Iris pigment epithelial cell (primary cell): ENCODE measurements at regions not wholly inside any gene's neighbourhood (a gene's known extent, or its start where the extent isn't known, plus 50 kb on each side); places are given as distances from the start of the nearest gene placed in this dataset.
A peak's percentile ranks its signal among the peaks of the same experiment; 100 is the strongest.

Source experiments
- DNase-seq: peaks from one replicate; pipeline ENCODE4 v3.0.0-alpha.2; 2011; ENCODE audit warnings: low read depth

- DNase-seq, result no peak
These were observed 98.6 kb downstream of the FHDC1 start for GRCh38 chr4:153034681-153035080.

- no peak for DNase-seq
These were observed 100.9 kb downstream of the FHDC1 start for GRCh38 chr4:153036931-153037482.

GRCh38 chr4:153038623-153039311, 102.6 kb downstream of the FHDC1 start:
- DNase-seq, result no peak

GRCh38 chr4:153039542-153040185, 103.5 kb downstream of the FHDC1 start:
- DNase-seq, result no peak

- no peak for DNase-seq
These were observed 104.6 kb downstream of the FHDC1 start for GRCh38 chr4:153040677-153041076.

GRCh38 chr4:153044036-153044435, 107.9 kb downstream of the FHDC1 start:
- DNase-seq, result no peak

- no peak for DNase-seq
These were observed 109.2 kb downstream of the FHDC1 start for GRCh38 chr4:153045111-153045982.

- no peak for DNase-seq
These were observed 122.5 kb downstream of the FHDC1 start for GRCh38 chr4:153058671-153059060.

GRCh38 chr4:153060196-153060595, 124.1 kb downstream of the FHDC1 start:
- DNase-seq, result no peak

- no peak for DNase-seq
These were observed 125.8 kb downstream of the FHDC1 start for GRCh38 chr4:153061971-153062370.

GRCh38 chr4:153062652-153063168, 126.6 kb downstream of the FHDC1 start:
- no peak for DNase-seq

- no peak for DNase-seq
These were observed 127.4 kb downstream of the FHDC1 start for GRCh38 chr4:153063490-153063889.

- no peak for DNase-seq
These were observed 128.4 kb downstream of the FHDC1 start for GRCh38 chr4:153064571-153064970.

- no peak for DNase-seq
These were observed 129.2 kb downstream of the FHDC1 start for GRCh38 chr4:153065276-153065675.

- peak; percentile 29 for DNase-seq
These were observed 131.3 kb downstream of the FHDC1 start for GRCh38 chr4:153067376-153067775.

GRCh38 chr4:153068751-153069150, 132.6 kb downstream of the FHDC1 start:
- no peak for DNase-seq

GRCh38 chr4:153071958-153072598, 132.2 kb upstream of the TRIM2 start:
- no peak for DNase-seq

GRCh38 chr4:153072661-153073060, 131.6 kb upstream of the TRIM2 start:
- DNase-seq, result no peak

GRCh38 chr4:153074486-153074885, 129.8 kb upstream of the TRIM2 start:
- no peak for DNase-seq

- peak; percentile 41 for DNase-seq
These were observed 129.2 kb upstream of the TRIM2 start for GRCh38 chr4:153074936-153075630.

GRCh38 chr4:153075836-153076518, 128.3 kb upstream of the TRIM2 start:
- DNase-seq, result no peak
